Suprapubic skin (tissue), 4 donors: ENCODE measurements at regions not wholly inside any gene's neighbourhood (a gene's known extent, or its start where the extent isn't known, plus 50 kb on each side); places are given as distances from the start of the nearest gene placed in this dataset.

ENCODE experiments used
- DNase-seq, 2 donors: peaks; one replicate each; pipeline ENCODE4 v3.0.0-alpha.2; 2019; ENCODE audit warnings: low spot score in 2 of 2
- H3K27ac ChIP-seq: fragments of 200-600 bp; sonication (generic); one replicate; pipeline ENCODE4 v1.5.1; 2019
- H3K27me3 ChIP-seq: fragments of 200-600 bp; sonication (generic); one replicate; pipeline ENCODE4 v1.5.1; 2019
- H3K36me3 ChIP-seq: fragments of 200-600 bp; sonication (generic); one replicate; pipeline ENCODE4 v1.5.1; 2019
- H3K4me1 ChIP-seq: fragments of 200-600 bp; sonication (generic); one replicate; pipeline ENCODE4 v1.5.1; 2019
- H3K4me3 ChIP-seq: fragments of 200-600 bp; sonication (generic); one replicate; pipeline ENCODE4 v1.5.1; 2019; ENCODE audit warnings: mild to moderate bottlenecking
- H3K9me3 ChIP-seq: fragments of 200-600 bp; sonication (generic); one replicate; pipeline ENCODE4 v1.5.1; 2019
- EP300 ChIP-seq: sonication (generic); formaldehyde crosslinking; IDR thresholded peaks from one replicate; pipeline ENCODE4 v1.6.1; 2017; ENCODE audit warnings: antibody characterized with exemption
- POLR2A ChIP-seq, 2 donors: fragments of 450-650 bp; IDR thresholded peaks; one replicate each; pipeline ENCODE4 v1.6.1; 2017; ENCODE audit warnings: antibody characterized with exemption in 2 of 2, mild to moderate bottlenecking in 2 of 2, moderate library complexity in 2 of 2
- POLR2AphosphoS5 ChIP-seq, 3 donors: sonication (generic); formaldehyde crosslinking; IDR thresholded peaks; one replicate each; pipeline ENCODE4 v1.6.1; 2017; ENCODE audit warnings: antibody characterized with exemption in 3 of 3
- WGBS: methylation state at CpG from one replicate; pipeline ENCODE4 v1.1.5; 2018; 5-methylcytosine and 5-hydroxymethylcytosine counted together
- TF ChIP-seq, protein P1 (sequence below), 2 donors: fragments of 200-600 bp in 1 of 2; fragments of 450-650 bp in 1 of 2; sonication (generic) in 1 of 2; IDR thresholded peaks; one replicate each; pipeline ENCODE4 v1.5.1; 2016 to 2019; ENCODE audit warnings: antibody characterized with exemption in 2 of 2, mild to moderate bottlenecking in 1 of 2, moderate library complexity in 1 of 2

DNA sequence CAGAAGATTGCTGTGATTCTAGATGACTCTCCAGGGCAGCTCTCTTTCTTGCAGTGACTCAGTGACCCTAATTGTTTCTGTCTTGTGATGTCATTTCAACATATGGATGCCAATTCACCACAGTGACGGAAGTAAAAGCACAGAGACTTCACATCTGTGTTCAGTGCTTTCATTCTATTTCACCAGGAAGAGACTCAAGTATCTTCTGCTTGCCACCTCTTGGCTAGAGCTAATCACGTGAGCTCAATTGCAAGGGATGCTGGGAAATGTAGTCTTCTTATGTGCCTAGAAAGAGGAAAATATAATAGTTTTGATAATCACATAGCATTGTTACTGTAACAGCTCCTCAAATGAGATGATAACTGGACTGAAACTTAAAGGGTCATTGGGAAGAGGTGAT lies 453.3 kb upstream of the KLF4 start:
- H3K4me3 ChIP-seq: no peak overlapping the region
- TF ChIP-seq POLR2A (IDR thresholded peaks at IDR 0.05) (no peak), EP300 (no peak), POLR2AphosphoS5 (IDR thresholded peaks at IDR 0.05) (no peak)
- TF ChIP-seq, protein P1, sequence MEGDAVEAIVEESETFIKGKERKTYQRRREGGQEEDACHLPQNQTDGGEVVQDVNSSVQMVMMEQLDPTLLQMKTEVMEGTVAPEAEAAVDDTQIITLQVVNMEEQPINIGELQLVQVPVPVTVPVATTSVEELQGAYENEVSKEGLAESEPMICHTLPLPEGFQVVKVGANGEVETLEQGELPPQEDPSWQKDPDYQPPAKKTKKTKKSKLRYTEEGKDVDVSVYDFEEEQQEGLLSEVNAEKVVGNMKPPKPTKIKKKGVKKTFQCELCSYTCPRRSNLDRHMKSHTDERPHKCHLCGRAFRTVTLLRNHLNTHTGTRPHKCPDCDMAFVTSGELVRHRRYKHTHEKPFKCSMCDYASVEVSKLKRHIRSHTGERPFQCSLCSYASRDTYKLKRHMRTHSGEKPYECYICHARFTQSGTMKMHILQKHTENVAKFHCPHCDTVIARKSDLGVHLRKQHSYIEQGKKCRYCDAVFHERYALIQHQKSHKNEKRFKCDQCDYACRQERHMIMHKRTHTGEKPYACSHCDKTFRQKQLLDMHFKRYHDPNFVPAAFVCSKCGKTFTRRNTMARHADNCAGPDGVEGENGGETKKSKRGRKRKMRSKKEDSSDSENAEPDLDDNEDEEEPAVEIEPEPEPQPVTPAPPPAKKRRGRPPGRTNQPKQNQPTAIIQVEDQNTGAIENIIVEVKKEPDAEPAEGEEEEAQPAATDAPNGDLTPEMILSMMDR (IDR thresholded peaks at IDR 0.05): no peak
- no peaks in the 10 kb centered on the region for H3K4me1 ChIP-seq
- H3K9me3 ChIP-seq: no peaks in the 10 kb centered on the region
- H3K36me3 ChIP-seq: no peaks in the 10 kb centered on the region
- DNase-seq: no peak
- H3K27ac ChIP-seq: no peak overlapping the region
- H3K27me3 ChIP-seq: no peaks in the 10 kb centered on the region
- WGBS: 94% methylated on average over 2 of the region's 2 CpGs

DNA sequence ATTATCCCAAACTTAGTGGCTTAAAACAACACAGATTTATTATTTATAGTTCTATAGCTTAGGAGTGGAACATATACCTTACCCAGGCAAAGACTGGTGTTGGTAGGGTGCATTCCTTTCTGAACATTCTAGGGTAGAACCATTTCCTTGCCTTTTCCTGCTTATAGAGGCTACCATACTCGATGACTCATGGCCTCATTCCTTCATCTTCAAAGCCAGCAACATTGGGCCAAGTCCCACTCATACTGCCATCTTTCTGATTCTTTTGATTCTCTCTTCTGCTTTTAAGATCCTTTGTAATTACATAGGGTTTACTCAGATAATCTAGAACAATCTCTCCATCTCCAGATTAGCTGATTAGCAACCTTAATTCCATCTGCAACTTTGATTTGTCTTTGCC lies 452.7 kb upstream of the KLF4 start:
- H3K9me3 ChIP-seq: no peaks in the 10 kb centered on the region
- WGBS: 79% methylated on average over 1 of the region's 1 CpG
- H3K36me3 ChIP-seq: no peaks in the 10 kb centered on the region
- no peak overlapping the region for H3K27ac ChIP-seq
- H3K27me3 ChIP-seq: no peaks in the 10 kb centered on the region
- no peaks in the 10 kb centered on the region for H3K4me1 ChIP-seq
- TF ChIP-seq POLR2AphosphoS5 (IDR thresholded peaks at IDR 0.05) (no peak), EP300 (no peak)
- TF ChIP-seq, protein P1 (IDR thresholded peaks at IDR 0.05): no peak
- no peak overlapping the region for H3K4me3 ChIP-seq
- DNase-seq: no peak

DNA sequence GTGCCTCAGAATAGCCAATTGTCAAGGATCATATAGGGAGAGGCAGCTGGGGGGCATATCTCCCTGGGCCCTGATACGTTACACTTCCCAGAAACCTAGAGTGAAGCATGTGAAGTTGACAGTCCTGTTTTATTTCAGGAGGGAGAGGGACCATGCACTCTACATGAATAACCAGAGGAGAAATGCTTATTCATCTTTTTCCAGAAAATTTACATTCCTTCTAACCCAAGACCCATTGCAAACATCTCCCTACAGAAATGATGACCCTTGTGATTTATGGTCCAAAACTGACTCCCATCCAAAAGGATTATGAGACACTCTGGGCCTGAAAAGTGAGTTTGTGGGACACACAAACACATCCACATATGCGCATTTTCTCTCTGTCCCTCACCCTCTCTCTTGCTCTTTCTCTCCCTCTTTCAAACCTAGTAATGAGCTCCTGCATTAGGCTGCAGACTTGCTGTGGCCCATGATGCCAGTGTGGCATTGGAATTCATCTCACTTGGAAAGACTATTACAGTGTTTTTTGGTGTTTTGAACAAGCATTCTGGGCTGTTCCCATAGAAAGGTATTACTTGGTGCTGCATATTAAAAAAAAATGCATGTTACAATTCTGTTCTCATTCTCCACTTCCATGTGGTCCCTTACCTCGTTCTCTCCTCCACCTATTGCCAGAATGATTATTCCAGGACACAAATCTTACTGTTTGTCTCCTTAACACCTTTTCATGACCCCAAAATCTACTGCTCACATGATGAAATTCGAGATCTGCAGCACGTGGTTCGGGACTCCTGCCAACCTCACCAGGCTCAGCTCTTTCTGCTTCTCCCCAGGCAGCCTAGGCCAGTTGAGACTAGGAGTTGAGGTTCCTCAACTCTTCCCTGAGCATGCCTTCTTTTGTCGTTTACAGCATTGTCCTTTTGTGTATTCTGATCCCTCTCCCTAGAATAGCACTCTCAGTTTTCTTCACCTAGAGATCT lies 451.3 kb upstream of the KLF4 start:
- 70% methylated on average over 7 of the region's 7 CpGs for WGBS
- no peak for DNase-seq

GRCh38 chr9:107938801-107939386 lies 449.3 kb upstream of the KLF4 start:
- Histone ChIP-seq H3K27me3 (no peaks in the 10 kb centered on the region), H3K4me3 (no peak overlapping the region), H3K36me3 (no peaks in the 10 kb centered on the region), H3K4me1 (no peaks in the 10 kb centered on the region), H3K27ac (no peak overlapping the region), H3K9me3 (no peaks in the 10 kb centered on the region)
- no peak for DNase-seq
- 87% methylated on average over 8 of the region's 8 CpGs for WGBS
- TF ChIP-seq, protein P1 (IDR thresholded peaks at IDR 0.05): no peak
- TF ChIP-seq POLR2A (IDR thresholded peaks at IDR 0.05) (no peak), EP300 (no peak), POLR2AphosphoS5 (IDR thresholded peaks at IDR 0.05) (no peak)

More for the DNA sequence above, 451.3 kb upstream of the KLF4 start:
- Histone ChIP-seq H3K27me3 (no peaks in the 10 kb centered on the region), H3K4me1 (no peaks in the 10 kb centered on the region), H3K27ac (no peak overlapping the region), H3K9me3 (no peaks in the 10 kb centered on the region), H3K36me3 (no peaks in the 10 kb centered on the region), H3K4me3 (no peak overlapping the region)
- TF ChIP-seq POLR2A (IDR thresholded peaks at IDR 0.05): no peak
- TF ChIP-seq, protein P1 (IDR thresholded peaks at IDR 0.05): no peak
- TF ChIP-seq EP300: no peak
- no peak for TF ChIP-seq POLR2AphosphoS5 (IDR thresholded peaks at IDR 0.05)

GRCh38 chr9:107935931-107936330 lies 446.4 kb upstream of the KLF4 start:
- Histone ChIP-seq H3K9me3 (no peaks in the 10 kb centered on the region), H3K4me3 (no peak overlapping the region), H3K4me1 (peaks cover 3% of the 10 kb centered on the region), H3K36me3 (no peaks in the 10 kb centered on the region), H3K27me3 (no peaks in the 10 kb centered on the region), H3K27ac (no peak overlapping the region)
- 95% methylated on average over 6 of the region's 6 CpGs for WGBS
- TF ChIP-seq POLR2AphosphoS5 (IDR thresholded peaks at IDR 0.05) (no peak), POLR2A (IDR thresholded peaks at IDR 0.05) (no peak), EP300 (no peak)
- TF ChIP-seq, protein P1 (IDR thresholded peaks at IDR 0.05): no peak
- DNase-seq: no peak
